CD4-positive, alpha-beta T cell treated with Interleukin-6 for 4 hours (primary cell): ENCODE measurements at regions not wholly inside any gene's neighbourhood (a gene's known extent, or its start where the extent isn't known, plus 50 kb on each side); places are given as distances from the start of the nearest gene placed in this dataset.

ENCODE experiments used
- DNase-seq: peaks from one replicate; pipeline ENCODE4 v3.0.0-alpha.2; 2020; ENCODE audit warnings: mixed read lengths

DNA sequence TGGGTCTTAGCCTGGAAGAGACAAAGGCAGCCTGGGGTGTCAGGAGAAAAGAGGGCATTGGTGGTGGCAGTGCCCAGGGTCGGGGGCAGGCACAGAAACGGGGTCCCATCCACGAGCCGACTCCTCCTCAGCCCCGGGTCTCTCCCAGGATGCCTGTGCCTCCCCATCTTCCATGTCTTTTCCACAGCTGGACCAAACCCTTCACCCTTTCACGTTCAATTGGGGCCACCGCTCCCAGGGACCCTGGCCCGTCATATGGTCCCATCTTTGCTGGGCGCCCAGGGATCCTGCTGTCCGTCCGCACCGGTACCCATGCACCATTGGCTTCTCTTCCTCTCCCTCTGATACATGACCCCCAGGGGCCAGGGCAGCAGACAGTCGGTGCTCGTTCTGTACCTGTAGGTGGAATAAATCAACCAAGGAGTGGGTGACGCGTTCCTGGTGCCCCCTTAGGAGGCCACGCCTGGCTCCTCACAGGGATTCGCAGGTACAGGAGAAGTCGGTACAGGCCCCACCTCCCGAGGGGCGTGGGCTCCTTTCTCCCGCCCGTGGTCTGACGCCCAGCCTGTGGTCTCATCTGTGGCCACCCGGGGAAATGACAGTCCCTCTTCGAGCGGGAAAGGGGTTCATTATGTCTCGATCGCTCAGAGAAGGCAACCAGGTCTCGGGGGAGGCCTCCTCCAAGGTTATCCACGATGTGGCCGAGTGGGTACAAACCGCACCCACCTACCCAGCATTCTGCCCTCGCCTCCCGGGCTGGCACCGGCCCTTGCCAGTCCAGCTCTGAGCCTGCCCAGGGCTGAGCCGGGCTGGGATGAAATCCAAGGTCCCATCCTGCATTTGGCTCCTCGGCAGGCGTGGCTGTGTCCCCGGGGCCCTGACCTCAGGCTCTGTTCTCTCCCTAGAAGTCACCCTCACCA lies 1493.6 kb downstream of the BRD1 start:
- DNase-seq = no peak

DNA sequence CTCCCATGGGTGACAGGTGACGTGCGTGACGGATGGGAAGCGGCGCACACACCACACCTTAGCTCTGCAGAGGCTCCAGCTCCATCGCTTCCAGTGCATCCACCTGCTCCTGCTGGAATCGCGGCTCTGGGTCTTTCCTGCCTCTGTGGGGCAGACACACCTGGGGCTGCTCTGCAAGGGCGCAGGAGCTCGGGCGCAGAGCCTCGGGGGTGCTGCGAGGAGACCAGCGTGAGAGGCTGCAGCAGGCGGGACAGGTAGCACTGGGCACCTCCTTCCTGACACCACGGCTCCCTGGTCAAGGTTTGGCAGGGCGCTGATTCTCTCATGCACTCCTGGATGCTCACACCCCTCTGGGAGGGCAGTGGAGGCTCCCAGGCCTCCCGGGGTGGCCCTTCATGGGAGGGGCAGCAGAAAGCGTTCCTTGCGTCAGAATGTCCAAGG lies 1494.3 kb downstream of the BRD1 start:
- DNase-seq = no peak

DNA sequence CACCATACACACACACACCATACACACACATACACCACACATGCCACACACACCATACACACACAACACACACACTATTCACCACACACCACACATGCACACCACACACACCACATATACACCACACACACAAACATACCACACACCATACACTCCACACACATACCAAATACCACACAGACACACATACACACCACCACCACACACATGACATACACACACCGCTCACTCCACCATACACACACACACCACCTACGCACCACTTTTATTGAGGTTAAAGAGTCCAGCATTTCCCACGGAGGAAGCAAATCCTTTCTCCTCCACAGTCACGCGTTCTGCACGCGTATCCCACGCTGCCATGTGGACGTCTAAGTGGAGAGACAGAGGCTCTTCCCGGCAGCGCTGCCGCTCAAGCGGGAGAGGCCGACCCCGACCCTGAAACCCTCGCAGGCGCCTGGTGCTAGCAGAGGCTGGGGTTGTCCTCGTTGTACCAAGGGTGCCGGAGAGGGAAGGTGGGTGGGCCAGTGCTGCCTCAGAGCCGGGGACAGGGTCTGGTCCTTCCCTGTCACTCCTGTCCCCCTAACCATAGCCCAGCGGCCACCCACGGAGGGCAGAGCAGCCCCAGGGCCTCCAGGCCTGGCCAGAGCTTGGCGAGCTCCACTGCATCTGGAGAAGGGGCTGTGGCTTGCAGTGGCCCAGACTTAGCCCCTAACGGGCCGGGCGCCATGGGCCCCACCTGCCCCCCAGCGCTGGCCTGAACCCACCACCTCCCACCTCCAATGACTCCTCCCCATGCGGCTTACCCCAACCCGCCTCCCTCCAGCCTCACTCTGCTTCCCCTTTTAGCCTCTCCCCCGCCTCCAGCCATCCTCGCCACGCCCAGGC lies 1495.0 kb downstream of the BRD1 start:
- no peak for DNase-seq

DNA sequence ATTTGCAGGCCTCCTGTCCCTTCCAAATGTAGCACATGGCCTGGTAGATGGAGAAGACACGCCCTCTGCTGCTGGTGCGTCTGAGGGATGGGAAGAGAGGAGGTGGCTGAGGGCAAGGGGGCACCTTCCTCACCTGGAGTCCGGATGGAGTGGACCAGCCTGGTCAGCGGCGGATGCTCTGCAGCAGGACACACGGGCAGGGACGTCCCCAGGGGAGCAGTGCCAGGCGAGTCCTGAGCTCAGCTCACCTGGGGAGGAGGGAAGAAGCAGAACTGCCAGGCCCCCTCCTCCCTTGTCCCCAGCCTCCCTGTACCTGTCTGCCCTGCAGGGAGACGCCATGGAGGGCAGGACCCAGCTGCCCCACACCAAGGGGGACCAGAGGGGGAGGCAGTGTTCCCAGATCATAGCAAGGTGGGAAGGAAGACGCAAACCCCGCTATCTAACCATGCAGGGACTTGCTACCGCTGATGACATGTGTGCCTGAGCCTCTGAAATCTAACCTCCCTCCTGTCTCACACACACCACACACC lies 1495.9 kb downstream of the BRD1 start:
- DNase-seq = no peak

DNA sequence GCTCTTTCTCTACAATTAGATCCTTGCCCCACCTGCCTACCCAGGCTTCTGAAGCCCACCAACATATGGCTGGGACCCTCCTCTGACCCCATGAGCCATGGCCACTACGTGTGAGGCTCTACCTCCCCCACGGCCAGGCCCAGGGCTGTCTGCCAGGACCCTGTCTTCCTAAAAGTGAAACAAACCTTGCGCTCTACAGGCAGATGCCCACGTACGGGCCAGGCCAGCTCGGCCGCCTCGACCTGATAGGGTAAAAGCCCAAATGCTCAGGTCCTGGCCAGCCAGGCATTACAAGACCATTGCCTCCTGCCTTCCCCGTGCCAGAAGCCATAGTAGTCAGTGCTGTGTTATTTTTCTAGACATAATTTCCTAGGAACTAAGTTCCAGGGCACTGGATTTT lies 1496.4 kb downstream of the BRD1 start:
- DNase-seq = no peak

DNA sequence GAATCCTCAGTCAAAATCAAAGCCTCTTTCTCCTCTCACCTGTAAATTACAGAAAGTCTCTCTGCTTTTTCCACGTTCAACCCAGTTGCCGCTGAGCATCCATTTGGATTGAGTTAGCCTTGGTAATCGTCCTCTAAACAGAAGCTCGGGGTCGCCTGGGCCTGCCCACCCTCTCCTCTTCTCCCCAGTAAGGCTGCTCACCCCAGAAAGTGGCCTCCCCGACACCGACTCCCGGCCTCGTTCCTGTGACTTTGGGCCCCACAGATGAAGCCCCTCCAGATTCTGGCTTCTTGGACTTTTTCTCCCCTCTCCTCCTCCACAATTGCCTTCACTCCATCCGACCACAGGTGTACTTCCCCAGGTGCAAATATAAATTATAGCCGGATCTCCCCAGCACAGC lies 1500.0 kb downstream of the BRD1 start:
- no peak for DNase-seq

DNA sequence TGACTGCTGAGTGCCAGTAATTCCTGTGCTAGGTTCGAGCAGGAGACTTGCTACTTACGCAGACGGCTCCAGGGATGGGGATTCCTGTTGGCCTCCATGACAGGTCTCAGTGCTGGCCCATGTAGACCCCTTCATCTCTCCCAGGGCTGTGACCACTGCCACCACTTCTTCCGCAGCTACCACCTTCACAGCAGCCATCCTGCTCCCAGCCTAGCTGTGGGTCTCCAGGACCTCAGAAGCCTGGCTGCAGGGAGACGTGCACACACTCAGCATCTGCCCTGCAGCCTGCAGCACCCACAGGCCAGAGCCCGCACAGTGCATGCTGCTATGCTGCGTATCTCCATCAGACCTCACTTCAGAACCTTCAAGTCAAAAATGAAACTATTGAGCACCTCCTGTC lies 1503.9 kb downstream of the BRD1 start:
- no peak for DNase-seq

DNA sequence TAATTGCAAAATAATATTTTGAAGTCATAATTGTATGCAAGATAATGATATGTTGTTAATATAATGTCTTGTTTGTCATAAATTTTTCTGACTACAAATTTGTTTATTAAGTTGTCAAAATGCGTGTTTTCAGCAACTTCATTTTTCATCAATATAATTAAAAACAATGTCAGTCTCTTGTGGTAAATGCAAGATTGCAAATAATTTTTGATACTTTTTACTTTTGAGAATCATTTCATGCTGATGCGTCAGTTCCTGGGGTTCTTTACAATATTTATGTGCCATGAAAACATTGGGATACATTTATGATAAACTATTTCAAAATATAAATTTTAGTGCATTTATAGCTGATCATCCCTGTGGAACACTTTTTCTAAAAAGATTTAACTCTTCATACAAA lies 1504.8 kb downstream of the BRD1 start:
- DNase-seq = no peak

DNA sequence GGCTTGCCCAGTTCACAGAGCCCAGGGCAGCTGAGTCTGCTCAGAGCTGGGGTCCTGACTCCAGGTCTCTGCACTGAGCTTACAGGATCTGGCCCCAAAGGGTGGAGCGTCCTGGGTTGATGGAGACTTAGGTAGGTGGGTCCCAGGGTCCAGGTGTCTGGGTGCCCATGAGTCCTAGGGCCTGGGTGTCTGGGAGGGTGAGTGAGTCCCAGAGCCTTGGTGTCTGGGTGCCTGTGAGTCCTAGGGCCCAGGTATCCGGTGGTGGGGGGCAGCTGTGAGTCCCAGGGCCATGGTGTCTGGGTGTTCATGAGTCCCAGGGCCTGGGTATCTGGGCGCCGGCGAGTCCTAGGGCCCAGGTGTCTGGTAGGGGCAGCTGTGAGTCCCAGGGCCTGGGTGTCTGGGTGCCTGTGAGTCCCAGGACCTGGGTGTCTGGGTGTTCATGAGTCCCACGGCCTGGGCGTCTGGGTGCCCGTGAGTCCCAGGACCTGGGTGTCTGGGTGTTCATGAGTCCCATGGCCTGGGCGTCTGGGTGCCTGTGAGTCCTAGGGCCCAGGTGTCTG lies 1505.6 kb downstream of the BRD1 start:
- no peak for DNase-seq

DNA sequence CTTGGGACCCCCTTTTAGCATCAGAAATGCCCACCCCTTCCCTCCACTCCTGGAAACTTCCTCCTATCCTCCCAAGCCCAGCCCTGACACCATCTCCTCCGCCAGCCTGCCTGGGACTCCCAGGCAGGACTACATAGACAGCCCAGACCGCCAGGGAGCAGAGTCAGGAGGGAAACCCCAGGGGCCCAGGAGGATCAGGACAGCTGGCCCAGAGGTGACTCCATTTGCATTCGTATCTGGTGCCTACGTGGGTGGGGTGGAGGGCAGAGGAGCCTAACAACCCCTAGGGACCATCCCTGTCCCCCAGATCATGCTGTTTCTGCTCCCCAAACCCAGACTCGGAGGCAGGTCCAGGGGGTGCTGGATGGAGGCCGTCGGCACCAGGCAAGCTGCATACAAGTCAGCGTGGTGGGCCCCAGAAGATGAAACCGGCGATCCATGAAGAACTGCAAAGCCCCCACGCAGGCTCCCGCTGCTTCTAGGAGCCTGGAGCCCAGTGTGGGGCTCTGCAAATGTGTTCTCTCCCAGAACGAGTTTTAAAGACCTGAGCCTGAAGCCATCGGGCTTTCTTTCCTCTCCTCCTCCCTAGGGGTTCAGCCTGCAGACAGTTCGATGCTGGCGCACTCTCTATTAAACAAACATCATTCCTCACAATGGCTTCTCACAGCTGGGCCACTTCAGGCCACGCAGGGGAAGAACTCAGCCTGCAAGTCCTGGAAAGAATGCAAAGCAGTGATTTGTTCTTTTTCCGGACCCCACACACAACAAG lies 1506.8 kb downstream of the BRD1 start:
- no peak for DNase-seq

DNA sequence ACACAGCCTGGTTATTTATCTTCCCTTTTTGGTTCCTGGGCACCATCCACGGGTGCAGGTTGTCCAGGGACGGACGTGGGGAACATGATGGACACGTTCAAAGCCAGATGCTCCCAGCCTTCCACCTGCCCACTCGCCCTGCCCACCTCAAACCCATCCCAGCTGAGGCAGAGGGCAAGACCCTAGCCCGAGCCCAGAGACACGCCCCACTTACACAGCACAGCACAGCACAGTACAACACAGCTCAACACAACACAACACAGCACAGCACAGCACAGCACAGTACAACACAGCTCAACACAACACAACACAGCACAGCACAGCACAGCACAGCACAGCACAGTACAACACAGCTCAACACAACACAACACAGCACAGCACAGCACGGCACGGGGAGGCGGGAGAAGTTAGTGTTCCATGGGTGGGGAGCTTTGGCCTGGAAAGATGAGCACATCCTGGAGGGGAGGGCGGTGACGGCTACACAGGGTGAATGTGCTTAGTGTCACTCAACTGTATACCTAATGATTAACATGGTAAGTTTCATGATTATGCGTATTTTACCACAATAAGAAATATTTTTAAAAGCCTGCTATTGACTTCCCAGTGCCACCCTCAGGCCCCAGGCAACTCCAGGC lies 1507.5 kb downstream of the BRD1 start:
- DNase-seq = no peak

DNA sequence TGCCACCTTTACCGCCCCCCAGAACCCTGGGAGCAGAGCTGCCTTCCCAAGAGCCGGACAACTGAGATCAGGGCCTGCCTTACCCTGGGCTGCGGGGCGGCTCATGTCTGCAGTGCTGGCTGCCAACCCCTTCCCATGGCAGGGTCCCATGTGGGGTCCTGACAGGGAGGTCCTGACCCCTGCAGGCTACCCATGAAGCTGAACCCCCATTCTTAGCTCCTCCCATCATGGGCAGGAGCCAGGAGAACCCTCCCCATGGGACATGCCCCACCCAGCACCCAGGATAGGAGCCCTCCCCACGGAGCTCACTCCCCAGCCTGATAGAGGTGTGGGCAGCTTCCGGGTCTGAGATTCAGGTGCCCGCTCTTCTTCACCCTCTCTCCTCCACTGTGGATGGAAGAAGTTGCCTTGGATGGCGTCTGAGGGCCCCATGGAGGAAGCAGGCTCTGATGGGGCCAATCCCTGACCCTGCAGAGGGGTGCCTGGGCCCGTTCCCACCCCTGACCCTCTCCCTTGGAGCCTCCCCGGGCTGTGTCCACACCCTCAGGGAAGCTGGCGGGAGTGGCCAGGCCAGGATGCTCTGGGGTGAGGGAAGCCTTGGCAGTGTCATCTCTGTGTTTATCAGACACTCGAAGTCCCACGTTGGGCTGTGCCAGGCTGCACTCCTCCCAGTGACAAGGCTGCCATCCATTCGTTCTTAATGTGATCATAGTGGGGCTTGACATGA lies 1508.2 kb downstream of the BRD1 start:
- DNase-seq = no peak

DNA sequence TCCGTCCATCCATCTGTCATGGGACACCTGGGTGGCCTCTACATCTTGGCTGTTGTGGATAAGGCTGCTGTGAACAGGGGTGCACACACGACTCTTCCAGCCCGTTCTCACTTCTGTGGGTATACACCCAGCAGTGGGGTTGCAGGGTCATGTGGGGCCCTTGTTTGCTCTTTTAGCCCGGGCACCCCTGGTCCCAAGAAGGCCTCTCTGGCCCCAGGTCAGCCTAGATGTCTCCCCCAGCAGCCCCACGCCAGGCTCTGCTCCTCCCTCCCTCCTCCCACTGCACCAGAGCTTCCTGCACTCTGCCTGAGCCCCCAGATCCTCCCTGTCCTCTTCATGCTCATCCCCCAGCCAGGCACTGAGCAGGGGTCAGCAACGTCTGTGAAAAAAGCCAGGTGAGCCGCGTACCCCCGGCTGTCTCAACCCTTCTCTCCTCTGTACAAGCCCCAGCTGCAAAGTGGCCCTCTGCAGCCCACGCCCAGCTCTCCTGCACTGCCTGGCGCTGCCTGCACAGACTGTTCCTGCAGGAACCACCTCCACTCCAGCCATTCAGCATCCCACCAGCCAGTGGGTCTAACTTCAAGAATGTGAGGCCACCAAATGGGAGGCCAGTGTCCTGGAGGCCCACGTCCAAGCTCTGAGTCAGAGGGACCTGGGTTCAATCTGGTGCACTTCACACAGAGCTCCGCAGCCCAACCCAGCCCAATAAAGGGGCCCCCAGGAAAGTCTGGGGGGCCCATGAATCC lies 1508.9 kb downstream of the BRD1 start:
- no peak for DNase-seq

DNA sequence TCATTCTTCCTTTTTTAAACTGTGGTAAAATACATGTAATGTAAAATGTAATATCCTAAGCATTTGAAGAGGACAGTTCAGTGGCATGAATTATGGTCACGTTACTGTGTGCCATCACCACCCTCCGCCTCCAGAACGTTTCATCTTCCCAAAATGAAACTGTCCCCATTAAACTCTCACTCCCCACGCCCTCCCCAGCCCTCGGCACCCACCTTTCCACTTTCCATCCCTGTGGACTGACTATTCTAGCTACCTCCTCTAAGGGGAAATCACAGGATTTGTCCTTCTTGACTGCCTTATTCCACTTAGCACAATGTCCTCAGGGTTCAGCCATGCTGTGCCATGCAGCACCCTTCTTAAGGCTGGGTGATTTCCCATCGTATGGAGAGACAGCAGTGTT lies 1509.5 kb downstream of the BRD1 start:
- no peak for DNase-seq

DNA sequence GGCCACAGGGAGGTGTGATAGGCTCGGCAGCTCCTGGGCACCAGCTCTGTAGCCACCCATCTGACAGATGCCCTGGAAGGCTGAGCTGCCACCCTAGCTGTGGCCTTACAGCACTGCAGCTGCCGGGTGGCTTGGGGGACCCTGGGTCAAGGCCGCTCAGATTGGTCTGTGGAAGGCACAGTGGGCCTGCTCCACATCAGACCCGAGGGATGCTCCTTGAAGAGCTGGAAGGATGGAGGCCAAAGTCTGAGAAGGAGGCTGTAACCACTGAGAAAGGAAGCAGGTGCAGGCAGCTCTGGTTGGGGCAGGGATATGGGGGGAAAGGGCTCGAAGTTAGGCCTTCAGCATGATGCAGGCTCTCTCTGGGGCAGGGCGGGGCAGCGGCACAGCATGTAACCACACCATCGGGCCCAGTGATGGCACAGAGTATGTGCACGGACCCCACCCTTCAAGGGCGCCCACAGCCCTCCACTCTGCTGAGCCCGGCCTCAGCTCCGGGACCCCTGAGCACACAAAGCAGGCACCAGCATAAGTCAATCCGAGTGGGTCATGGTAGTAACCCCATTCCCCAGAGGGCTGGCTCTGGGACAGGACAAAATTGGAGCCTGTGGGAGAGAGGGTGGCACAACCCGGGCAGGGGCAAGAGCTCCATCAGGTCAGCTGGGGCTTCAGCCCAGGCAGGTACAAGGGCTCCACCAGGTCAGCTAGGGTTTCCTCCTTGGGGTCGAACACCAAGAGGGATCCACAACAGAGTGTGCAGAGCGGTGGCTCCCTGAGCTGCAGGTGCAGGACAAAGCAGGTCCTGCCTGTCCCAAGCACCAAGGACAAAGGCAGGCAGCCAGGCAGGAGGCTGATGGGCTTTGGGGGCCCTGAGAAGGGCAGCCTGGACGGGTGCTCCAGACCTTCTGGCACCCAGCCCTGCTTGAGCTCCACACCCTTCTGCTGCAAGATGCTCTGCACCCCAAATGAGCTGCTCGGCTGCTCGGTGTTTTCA lies 1511.1 kb downstream of the BRD1 start:
- no peak for DNase-seq

DNA sequence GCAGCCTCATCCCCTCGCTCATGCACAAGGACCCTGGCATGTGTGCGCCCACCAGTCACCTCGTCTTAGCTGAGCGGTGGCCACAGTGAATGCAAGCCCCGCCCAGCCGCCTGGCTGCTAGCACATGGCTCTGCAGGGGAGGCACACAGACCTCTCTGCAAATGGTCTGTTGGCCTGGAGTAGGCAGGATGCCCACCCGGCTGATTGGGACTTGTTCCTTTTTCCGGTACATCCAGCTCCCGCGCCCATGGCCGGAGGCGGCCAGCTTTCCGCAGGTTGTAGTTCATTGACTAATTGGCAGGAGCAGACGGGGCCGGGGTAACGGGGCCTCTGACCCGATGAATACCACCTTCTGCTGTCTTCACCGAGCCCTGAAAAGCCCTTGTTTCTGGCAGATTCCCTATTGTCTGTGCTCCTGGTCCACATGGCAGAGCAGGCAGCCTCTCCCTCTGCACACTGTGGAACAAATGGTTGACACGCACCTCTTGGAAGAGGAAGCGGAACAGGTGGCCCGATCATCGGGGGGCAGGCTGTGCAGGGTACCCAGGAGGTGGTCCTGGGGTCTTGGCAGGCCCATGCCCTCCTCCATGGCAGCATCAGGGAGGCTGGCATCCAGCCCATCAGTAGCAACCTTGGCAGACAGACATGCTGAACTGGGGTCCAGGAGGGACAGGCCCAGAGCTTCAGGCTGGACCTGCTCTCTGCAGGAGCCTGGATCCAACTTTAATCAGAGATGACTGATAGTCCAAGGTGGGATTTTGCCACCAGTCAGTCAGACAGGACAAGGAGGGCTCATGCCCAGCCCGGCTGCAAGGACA lies 1512.0 kb downstream of the BRD1 start:
- DNase-seq = no peak

DNA sequence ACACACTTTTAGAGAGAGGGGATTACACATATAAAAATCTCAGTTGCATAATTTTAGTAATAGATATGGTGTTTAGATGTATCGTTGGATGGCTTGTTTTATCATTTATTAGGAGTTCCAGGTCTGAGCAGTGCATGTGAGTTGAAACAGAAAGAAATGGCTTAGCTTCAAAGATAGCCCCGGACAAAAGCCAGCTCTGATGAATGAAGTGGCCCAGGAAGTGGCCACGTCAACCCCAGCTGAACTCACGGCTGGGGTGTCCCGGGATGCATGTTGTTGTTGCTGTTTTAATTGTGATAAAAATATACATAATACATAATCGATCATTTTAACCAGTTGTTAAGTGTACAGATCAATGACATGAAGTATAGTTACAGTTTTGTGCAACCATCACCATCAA lies 1513.6 kb downstream of the BRD1 start:
- DNase-seq = no peak

DNA sequence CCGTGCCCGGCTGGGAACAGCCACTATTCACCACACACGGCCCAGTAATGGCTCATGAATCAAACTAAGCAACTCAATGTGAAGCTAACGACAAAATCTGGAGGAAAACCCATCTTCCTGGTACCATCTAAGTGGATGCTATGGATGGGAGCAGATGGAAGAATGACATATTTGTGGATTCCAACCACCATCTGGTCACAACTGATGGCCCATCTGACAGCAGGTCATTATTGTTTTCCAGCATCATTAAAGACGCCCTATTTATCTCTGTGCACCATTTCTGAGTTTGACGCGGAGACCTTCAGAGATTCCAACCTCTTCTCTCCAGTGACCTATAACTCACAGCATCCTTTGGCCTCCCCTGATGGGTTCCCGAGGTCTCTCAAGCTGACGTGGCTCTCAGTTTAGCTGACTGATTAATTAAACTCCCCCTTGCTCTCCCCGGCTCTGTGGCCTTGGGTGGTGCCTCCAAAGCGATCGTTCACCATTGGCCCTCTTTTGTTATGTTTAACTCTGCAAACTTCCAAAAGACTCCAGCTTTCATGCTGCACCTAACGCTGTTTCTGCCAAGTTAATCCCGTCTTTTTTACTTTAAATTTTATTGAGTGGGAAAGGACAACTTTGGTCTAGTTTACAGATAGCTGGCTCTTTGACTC lies 1514.4 kb downstream of the BRD1 start:
- DNase-seq = no peak
